NOMO-1 (cell line): ENCODE measurements at regions not wholly inside any gene's neighbourhood (a gene's known extent, or its start where the extent isn't known, plus 50 kb on each side); places are given as distances from the start of the nearest gene placed in this dataset.

ENCODE experiments used
- DNase-seq, 2 experiments: peaks; one replicate each; lab custom pipeline; 2025; ENCODE audit not compliant: unreplicated experiment in 2 of 2; lab: John Stamatoyannopoulos, UW

DNA sequence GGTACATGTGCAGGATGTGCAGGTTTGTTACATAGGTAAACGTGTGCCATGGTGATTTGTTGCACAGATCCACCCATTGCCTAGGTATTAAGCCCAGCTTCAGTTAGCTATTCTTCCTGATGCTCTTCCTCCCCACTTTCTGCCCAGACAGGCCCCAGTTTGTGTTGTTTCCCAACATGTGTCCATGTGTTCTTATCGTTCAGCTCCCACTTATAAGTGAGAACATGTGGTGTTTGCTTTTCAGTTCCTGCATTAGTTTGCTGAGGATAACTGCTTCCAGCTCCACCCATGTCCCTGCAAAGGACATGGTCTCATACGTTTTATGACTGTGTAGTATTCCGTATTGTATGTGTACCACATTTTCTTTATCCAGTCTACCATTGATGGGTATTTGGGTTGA lies 251.7 kb upstream of the NOVA1 start:
- no peak for DNase-seq

DNA sequence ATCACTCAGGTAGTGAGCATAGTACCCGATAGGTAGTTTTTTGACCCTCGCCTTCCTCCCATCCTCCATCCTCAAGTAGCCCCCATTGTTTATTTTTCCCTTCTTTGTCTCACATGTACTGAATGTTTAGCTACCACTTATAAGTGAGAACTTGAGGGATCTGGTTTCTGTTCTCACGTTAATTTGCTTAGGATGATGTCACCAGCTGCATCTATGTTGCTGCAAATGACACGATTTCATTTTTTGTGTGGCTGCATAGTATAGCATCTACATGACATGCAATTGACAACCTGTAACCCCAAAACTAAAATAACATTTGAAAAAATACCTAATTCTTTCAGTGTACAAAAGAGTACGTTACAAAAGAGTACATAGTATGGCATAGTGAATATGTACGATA lies 254.0 kb upstream of the NOVA1 start:
- DNase-seq, result no peak

DNA sequence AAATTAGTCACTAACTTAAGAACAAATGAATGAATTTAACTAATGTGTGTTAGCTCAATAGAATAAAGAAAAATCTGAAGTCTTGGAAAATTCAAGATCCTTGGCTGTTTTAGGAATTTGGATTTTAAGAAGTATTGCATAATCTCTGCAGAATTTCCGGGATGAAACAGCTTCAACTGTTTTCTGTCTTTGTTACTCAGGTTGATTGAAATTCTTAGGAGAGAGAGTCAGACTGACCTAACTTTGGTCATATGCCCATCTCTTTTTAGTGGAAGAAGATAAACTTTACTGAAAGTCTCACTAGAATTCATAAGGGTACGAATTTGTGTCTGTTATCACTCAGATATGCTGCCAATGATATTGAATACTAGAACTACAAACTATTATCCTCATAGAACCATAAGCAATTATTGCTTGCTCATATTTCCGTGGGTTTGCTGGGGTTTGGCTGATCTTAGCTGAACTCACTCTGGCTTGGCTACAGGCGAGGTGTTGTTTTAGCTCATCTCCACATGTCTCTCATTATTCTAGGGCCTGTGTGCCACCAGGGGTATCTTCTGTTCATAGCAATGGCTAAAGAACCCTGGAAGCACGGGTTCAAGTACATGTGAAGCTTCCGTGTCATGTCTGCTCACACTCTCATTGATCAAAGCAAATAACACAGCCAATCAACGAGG lies 257.4 kb upstream of the NOVA1 start:
- no peak for DNase-seq

DNA sequence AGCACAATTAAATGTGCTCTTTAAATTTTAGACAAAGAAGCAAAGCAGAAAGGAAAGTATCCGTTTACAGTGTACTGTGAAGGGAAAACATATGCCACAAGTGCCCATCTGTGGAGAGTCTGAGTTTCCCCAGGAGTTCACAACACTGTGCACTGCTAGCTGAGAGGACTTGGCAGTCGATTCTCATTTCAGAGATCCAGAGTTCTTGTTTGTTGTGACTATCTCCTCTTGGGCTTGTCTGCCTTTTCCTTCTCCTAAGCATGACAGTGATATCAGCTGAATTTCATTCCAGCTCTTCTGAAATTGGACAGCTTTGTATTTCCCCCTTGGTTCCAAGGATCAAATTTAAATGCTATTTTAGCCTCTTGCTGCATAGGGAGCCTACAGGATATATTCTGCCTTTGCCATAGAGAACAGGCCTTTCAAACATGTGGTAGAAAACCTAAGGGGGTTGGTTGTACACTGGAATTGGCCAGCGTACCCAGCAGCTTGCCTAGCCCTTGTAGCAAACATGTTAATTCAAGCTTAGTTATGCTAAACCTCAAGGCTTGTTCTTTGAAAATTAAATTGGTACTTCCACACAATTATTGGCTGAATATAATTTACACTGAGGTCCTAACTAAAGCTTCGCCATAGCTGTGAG lies 259.2 kb upstream of the NOVA1 start:
- no peak for DNase-seq

DNA sequence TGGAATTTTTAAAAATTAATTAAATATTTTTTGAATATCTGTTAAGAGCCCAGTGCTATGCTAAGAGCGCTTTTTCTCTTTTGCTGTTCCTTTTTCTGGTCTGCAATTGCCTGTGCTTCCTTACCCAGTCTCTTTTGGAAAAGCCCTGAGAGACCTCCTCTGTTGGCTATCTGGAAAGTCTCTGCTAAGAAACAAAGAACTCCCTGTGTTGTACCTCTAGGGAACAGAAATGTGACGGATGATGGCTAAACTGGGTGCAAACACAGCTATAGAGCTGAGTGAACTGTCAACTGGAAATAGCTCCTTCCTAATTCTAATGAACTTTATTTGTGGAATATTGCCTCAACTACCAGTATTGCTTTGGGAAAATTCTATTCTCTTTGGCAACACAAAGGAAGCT lies 261.6 kb upstream of the NOVA1 start:
- DNase-seq, result no peak

DNA sequence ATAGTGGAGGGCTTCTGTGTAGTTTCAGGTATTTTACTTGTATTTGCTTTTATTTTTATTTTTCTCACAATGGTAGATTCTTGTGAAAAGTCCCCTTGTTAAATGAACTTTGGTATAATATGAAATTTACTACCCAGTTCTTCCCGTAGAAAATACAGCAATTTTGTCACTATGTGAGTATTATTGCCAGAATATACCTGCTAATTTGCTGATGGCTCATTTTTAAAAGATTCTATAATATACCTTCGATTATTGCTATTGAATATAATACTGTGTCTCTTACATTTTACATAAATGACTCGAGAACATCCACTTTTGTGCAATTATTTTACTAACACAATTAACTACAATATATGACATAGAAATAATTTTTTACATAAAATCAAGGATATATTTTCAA lies 262.3 kb upstream of the NOVA1 start:
- no peak for DNase-seq

DNA sequence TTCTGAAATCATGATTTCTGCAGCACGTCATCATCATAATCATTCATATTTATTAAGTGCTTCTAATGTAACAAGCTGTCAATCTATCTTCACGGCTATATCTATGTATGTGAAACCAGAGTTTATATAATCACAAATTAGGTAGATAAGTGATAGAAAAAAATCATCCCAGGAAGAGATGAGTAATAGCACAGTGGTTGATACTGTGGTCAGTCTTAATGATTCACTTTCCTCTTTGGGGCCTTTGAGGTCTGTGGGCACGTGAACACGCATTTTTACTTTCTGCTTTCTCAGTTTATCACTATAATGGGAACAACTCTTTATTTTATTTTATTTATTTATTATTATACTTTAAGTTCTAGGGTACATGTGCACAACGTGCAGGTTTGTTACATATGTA lies 265.9 kb upstream of the NOVA1 start:
- DNase-seq, result no peak

DNA sequence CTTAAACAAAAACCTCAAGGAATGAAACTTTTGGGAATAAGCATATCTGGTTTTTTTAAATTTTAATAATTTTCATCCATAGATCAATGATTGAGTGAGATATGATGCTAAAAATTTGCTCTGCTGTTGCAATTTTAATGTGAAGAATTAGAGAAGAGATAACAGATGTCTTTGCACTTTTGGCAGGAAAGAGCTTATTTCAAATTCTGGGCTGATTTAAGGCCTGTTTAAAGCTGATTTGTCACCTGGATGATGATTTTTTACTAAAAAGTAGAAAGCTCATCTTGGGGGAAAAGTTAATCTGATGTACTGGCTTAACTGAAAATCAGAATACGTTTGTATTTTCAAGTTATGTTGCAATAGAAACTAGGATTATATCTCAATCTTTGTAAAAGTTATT lies 268.9 kb upstream of the NOVA1 start:
- no peak for DNase-seq

DNA sequence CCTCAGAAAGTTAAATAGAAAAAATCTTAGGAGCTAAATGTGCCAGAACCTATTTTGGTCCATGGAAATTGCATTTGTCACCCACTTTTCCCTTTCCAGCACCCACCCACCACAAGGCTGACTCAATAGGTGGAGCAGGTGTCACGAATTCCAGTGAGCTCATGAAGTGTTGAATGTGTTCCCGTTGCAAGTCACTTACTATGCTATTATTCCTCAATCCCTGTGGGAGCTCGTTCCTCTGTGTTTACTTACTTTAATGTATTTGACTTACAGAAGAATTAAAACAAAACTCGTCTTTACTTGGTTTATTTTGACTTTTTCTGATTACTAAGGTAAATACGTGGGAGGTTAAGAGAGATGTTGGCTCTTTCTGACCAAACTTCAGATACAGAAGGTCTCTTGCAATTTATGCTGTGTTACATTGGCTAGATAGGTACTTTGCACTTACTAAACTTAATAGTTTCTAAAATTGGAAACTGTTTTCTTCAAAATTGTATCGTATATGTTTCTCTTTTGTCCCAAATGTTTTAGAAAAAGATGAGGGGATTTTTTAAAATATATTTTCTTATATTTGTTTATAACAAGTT lies 269.4 kb upstream of the NOVA1 start:
- DNase-seq, result no peak

DNA sequence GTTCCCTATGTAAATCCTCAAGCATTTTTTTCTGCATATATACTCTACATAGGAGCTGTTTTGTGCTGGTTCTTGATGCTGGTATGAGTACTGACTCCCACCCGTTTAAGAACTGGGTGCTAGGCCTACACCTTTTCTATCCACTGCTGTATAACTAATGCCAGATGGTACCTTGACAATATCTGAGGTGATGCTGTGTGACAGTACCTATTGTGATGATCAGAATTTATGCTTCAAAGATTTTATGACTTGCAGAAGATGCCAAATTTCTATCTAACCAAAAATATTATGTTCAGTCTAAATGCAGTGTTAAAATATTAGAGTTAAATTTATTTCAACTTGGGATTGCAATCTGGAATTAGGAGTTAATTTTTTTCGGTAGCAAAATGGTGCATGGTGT lies 272.3 kb upstream of the NOVA1 start:
- DNase-seq, result no peak

DNA sequence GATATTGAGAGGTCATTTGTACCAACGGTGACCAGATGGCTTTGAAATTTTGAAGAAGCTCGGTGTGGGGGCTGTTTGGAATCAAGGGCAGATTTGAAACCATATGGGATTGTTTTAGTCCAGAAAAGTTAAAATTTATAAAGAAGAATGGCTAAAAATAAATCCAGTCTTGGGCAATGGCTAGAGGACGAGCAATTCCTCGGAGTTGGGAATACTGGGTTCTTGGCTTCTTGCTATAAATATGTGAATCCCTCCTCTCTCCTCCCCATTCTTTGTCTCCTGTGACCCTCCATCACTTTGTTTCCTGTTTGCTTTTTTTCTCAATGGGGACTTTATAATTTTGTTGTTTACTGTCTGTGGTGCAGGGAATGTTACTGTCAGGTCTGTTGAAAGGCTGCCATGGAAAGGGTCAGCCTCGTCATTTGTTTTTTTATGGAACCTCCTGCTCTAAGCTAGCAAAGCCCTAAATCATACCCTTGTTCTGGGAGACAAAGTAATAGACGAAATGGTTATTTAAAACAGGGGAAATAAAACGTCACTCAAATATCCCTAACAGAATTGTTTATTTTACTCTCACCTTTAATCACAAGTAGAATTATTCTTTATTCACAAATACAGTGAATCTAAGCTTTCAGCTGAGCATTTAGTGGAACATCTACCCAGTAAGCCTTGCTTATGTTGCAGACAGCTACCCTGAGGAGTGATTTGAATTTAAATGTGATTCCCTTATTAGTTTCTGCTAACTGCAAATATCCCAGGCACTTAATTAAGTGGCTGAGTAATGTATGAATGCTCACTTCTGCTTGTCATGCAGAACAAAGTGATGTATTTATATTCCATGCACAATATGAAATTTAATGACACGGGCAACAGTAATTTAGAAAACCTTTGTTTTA lies 273.1 kb upstream of the NOVA1 start:
- no peak for DNase-seq

DNA sequence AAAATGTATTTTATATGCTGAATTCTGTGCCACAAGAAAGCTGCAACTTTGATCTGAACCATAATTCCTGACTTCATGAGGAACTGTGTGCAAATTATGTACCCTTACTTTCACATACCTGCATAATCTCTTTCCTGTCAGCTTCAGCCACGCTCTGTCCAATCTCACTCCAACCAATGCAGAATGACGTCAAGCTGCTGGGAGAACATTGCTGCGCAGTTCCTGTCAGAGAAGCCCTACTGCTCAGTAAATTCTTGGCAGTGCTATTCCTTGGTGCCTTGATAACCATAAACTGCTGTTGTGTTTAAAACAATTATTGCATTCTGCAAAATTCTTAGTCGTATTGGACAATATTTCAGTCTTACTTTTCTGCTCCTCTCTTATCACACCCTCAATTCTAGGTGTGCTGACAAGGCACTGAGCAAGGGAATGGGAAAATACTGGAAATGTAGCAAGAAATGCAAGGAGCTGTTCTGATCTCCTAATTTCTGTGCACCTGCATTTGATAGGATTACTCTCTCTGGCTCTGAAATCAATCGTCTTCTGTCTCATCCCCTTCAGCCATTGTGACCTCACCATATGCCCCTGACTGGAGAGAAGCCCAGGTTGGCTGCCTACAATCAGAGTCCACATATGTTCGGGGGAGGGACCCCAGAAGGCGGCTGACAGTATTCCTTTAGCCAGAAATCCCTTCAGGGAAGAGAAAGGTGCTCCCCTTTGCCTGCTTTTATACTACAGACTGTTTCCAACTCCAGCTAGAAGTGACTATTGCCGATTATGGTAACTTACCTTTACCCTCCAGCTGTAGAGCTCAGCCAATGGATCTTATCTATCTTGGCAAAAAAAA lies 274.9 kb upstream of the NOVA1 start:
- DNase-seq, result no peak

DNA sequence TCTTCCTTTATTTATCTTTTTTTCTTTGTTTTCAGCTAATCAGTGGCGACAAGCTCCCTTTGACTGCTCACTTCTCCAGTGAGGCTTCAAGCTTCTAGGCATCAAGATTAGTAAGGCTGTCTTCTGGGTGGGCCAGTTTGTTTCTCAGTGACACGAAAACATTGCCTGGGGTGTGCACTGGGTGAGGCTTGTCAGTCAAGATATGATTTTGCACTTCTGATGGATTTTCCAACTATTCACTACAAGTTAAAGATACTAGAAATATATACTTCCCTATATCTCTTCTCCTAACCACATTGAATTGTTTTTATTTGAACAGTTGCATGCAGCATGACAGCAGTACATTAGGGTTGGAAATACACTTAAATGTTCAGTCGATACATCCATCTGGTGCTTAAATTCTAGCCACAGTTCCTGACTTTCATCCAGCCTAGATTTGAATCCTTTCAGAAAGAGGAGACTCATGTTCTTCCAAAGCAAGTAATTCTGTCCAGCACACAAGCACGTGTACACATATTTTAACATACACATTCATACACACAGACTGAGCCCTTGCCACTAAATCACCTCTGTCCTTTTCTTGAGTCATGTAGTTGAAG lies 275.6 kb upstream of the NOVA1 start:
- DNase-seq, result no peak

DNA sequence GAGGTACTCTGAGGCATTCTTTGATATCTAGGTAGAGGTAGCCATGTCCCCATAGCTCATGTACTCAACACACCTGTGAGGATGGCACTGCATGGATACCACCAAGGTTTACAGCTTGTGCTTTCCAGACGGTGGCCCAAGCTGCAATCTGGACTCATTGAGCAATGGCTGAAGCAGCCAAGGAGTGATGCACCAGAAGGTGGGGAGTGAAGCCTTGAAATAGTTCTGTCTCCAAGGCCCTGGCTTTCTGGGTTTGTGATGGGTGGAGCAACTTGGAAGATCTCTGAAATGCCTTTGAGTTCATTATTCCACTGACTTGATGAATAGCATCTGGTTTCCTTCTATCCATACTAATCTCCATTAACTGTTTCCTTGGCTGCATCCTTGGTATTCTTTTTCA lies 290.0 kb upstream of the NOVA1 start:
- DNase-seq, result no peak

DNA sequence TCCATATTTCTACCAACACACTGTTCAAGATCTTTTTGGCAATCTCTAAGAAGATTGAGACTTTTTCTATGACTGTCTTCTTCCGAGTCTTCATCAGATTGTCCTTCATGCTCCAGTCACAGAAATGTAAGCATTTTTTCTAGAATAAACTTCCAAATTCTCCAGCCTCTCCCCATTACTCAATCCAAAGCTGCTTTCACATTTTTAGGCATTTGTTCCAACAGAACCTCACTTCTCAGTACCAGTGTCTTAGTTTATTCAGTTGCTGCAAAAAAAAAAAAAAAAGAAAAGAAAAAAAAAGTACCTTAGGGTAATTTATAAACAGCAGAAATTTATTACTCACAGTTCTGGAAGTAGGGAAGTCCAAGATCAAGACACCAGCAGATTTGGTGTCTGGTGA lies 290.8 kb upstream of the NOVA1 start:
- DNase-seq, result no peak

DNA sequence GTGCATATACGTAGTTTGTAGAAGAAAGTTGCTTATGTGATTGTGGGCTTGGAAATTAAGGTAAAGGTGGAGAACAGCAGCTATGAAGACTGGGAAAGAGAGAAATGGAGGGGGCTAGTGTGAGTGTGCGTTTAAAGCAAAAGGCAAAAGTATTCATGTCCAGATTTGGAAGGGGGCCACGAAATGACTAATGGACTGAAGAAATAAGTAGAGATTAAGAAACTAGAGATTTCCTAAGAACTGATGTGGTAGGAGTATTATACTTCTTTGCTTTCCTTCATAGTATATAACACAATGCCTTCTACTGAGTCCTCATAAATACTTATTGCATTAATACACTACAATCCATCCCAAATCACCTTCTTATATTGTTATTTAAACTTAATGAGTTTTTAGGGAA lies 298.6 kb upstream of the NOVA1 start:
- no peak for DNase-seq

DNA sequence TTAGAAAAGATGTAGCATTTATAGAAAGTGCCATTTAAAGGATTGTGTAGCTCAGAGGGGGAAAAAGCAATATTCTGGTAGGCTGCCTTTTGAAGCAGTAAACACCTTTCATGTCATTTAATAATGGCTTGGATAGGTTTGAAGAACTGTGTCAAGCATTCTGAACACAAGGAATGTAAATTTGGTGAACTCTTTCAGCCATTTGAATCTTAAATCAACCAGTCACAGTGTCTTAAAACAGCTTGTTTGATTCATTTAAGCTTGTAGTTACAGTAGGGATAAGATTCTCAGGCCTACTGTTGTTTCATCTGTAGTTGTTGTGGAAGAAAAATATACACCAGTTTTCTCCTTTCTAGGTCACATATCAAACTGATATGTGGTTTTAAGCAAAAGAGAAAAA lies 299.4 kb upstream of the NOVA1 start:
- no peak for DNase-seq

DNA sequence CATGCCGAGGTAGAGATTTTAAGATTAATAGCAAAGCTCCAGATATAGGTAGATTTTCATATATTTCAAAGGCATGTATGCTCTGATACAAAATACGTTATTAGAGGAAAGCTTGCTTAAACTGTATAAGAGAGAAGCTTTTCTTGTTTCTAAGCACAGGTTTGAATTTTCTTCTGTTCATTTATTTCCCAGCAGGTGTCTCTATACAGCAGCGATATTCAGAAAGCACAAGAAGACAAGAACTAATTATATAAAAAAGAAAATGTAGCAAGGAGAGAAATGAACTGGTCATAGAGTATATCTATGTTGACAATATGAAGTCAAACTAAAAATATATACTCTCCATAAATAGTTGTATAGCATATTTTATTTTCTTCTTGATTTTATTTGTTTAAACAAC lies 307.4 kb upstream of the NOVA1 start:
- no peak for DNase-seq

DNA sequence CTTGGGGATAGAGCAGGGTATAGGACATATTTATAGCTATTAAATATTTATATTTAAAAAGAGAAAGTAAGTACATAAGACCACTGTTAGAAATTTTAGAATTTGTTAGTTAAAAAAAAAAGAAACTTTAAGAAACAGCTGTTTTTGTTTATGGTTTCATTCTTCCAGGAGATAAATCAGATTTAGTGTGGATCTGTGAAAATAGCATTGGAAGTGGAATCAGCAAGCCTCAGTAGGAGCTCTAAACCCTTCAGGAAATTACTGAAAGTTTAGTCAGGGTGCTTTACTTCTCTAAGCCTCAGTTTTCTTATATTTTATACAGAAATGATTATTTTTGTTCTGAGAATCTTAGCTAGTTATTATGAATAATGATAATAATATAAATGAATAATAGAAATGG lies 316.0 kb upstream of the NOVA1 start:
- DNase-seq, result no peak

DNA sequence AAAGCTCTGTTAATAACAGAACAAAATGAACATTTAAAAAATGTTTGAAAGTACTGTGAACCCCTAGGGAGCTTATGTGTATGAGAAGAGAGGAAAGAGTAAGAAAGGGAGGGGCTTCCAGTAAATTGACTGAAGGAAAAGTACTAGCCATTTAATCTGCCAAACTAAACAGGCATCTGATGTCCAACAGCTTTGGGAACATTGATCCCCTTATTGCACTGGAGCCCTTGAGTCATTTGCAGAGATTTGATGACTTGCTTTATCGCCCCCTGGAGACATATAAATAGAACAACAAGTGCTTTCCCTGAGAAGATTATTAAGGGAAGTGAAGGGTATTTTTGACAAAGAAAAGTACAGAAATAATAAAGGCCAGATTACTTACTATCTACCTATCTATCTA lies 319.3 kb upstream of the NOVA1 start:
- DNase-seq, result peak in 1 of 2 experiments; percentile 6
